ENCODE measurements at regions not wholly inside any gene's neighbourhood (a gene's known extent, or its start where the extent isn't known, plus 50 kb on each side); places are given as distances from the start of the nearest gene placed in this dataset.

DNA sequence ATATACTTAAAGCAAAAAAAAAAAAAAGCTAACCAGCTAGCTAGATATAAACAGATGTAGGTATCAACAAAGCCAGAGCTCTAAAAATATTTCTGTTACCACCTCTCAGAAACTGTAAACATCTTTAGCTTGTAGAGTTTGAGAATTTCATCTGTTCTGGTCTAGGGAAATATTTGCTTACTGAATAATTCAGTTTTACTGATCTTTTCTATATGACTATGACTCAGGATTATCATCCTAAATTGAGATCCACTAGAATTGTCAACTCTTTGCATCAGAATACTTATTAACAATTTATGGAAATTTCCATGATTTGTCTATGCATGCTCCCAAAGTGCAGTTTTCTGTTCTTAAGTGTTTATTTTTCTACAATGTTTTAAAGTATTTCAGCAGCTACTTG is 517.3 kb downstream of the DIPK2A start:
- TF ChIP-seq POLR2A (IDR thresholded peaks at IDR 0.05): no peak
- TF ChIP-seq POLR2AphosphoS5 (IDR thresholded peaks at IDR 0.05): no peak
- TF ChIP-seq, protein P1, sequence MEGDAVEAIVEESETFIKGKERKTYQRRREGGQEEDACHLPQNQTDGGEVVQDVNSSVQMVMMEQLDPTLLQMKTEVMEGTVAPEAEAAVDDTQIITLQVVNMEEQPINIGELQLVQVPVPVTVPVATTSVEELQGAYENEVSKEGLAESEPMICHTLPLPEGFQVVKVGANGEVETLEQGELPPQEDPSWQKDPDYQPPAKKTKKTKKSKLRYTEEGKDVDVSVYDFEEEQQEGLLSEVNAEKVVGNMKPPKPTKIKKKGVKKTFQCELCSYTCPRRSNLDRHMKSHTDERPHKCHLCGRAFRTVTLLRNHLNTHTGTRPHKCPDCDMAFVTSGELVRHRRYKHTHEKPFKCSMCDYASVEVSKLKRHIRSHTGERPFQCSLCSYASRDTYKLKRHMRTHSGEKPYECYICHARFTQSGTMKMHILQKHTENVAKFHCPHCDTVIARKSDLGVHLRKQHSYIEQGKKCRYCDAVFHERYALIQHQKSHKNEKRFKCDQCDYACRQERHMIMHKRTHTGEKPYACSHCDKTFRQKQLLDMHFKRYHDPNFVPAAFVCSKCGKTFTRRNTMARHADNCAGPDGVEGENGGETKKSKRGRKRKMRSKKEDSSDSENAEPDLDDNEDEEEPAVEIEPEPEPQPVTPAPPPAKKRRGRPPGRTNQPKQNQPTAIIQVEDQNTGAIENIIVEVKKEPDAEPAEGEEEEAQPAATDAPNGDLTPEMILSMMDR (IDR thresholded peaks at IDR 0.05): no peak
- no peak for TF ChIP-seq EP300 (IDR thresholded peaks at IDR 0.05)

All from sigmoid colon (tissue), 4 donors.